Bronchial epithelial cell (primary cell): ENCODE measurements at regions not wholly inside any gene's neighbourhood (a gene's known extent, or its start where the extent isn't known, plus 50 kb on each side); places are given as distances from the start of the nearest gene placed in this dataset.
A peak's percentile ranks its signal among the peaks of the same experiment; 100 is the strongest.

Experiments
- DNase-seq: peaks from one replicate; pipeline ENCODE4 v3.0.0-alpha.2; 2010; ENCODE audit warnings: low read depth
- FAIRE-seq: peaks from 2 replicates; lab custom pipeline; 2011; peaks lifted over from hg19 to GRCh38; lab: Jason Lieb, UNC
- H3K27me3 ChIP-seq: 2 replicates; pipeline ENCODE4 v1.5.1; 2011; ENCODE audit warnings: low read length; ENCODE audit not compliant: control insufficient read depth, insufficient read depth
- H3K36me3 ChIP-seq: 2 replicates; pipeline ENCODE4 v1.5.1; 2011; ENCODE audit warnings: low read length; ENCODE audit not compliant: control insufficient read depth, insufficient read depth
- H3K4me3 ChIP-seq: 2 replicates; pipeline ENCODE4 v1.5.1; 2011; ENCODE audit warnings: mild to moderate bottlenecking, low read depth, low read length, control low read depth
- TF ChIP-seq, protein P1 (sequence below): IDR thresholded peaks from 2 replicates; pipeline ENCODE4 v1.5.1; 2011; ENCODE audit warnings: mild to moderate bottlenecking, moderate library complexity, low read length, control low read depth, inconsistent platforms; ENCODE audit not compliant: insufficient read depth, severe bottlenecking

DNA sequence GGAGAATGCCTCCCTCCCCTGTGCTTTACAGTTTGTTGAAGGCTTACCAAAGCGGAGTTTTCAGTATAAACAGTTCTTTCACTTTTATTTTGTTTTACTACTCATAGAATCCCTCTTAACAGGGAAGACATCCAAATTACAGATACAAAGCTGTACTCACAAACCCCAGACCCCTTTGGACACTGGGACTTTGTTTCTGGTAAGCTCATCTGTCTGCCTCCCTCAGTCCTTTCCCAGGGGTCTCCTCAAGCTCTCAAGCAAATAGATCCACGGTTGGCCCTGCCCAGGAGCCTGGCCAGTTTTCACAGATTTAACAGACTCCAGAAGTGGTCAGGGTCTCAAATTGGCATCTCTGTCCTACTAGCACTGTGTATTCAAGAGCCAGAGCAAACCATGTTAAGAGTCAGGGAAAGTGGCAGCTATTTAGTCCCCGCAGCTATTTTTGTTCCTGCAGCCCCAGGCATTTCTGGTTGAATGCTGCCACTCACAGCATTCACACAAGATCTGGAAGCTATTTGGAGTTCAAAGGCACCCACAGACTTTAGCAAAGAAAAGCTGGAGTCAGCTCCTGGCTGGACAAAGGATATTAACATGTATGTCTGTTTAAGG, 54.2 kb downstream of the TMEM100 start:
- Histone ChIP-seq H3K36me3 (no peaks in the 10 kb centered on the region), H3K4me3 (no peak overlapping the region), H3K27me3 (peaks cover 5% of the 10 kb centered on the region)
- DNase-seq (no peak), FAIRE-seq (peak; percentile 7)
- TF ChIP-seq, protein P1, sequence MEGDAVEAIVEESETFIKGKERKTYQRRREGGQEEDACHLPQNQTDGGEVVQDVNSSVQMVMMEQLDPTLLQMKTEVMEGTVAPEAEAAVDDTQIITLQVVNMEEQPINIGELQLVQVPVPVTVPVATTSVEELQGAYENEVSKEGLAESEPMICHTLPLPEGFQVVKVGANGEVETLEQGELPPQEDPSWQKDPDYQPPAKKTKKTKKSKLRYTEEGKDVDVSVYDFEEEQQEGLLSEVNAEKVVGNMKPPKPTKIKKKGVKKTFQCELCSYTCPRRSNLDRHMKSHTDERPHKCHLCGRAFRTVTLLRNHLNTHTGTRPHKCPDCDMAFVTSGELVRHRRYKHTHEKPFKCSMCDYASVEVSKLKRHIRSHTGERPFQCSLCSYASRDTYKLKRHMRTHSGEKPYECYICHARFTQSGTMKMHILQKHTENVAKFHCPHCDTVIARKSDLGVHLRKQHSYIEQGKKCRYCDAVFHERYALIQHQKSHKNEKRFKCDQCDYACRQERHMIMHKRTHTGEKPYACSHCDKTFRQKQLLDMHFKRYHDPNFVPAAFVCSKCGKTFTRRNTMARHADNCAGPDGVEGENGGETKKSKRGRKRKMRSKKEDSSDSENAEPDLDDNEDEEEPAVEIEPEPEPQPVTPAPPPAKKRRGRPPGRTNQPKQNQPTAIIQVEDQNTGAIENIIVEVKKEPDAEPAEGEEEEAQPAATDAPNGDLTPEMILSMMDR: no peak

DNA sequence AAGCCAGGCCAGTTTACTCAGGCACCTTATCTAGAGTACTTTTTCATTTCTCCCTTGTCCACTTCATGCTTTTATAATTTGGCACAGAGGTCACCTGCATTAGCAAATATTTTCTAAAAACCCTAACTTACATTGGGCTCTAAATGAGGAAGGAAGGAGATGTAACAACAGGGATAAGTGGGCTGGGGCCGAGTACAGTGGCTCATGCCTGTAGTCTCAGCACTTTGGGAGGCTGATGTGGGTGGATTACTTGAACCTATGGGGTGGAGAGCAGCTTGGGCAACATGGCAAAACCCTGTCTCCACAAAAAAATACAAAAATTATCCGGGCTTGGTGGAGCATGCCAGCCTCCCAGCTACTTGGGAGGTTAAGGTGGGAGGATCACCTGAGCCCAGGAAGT, 55.9 kb downstream of the TMEM100 start:
- FAIRE-seq (no peak), DNase-seq (no peak)
- Histone ChIP-seq H3K4me3 (no peak overlapping the region), H3K27me3 (peaks cover 5% of the 10 kb centered on the region), H3K36me3 (no peaks in the 10 kb centered on the region)
- TF ChIP-seq, protein P1: no peak

DNA sequence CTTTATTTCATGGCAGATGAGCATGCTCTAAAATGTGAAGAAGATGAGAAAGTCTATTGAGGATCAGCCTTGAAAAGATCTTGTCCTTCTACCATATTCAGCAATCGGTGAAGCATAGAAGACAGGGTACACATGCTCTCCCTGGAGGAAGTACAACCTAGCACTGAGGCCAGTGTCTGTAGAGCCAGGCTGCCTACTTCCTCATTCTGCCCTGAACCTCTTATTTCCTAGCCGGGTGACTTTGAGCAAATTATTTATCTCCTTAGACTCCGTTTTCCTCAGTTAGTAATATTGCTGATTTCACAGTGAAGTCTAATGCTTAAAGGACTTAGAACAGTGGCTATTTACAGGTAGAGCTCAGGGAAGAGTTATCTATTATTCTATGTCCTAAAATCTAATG, 58.4 kb downstream of the TMEM100 start:
- no peak overlapping the region for H3K4me3 ChIP-seq
- DNase-seq: no peak
- peaks cover 5% of the 10 kb centered on the region for H3K27me3 ChIP-seq
- no peaks in the 10 kb centered on the region for H3K36me3 ChIP-seq
- TF ChIP-seq, protein P1: no peak
- FAIRE-seq: no peak

DNA sequence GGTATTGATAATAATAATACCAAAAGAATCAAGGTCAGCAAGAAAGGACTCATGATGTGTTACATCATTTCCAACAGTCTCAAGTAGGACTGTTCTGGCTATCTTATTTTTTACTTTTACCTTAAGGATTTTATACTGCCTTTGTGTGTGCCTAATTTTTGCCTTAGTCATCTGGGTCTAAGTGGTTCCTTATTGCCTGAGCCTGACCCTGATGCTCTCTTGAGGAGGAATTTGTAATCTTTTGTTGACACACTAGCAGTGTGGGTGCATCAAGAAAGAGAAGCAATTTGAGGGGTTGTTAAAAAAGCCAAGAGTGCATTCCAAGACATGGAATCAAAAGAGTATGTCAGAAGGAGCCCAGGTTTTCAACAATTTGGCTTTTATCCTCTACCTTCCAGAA, 59.3 kb downstream of the TMEM100 start:
- Histone ChIP-seq H3K4me3 (no peak overlapping the region), H3K36me3 (no peaks in the 10 kb centered on the region), H3K27me3 (no peaks in the 10 kb centered on the region)
- FAIRE-seq (no peak), DNase-seq (no peak)
- TF ChIP-seq, protein P1: no peak

DNA sequence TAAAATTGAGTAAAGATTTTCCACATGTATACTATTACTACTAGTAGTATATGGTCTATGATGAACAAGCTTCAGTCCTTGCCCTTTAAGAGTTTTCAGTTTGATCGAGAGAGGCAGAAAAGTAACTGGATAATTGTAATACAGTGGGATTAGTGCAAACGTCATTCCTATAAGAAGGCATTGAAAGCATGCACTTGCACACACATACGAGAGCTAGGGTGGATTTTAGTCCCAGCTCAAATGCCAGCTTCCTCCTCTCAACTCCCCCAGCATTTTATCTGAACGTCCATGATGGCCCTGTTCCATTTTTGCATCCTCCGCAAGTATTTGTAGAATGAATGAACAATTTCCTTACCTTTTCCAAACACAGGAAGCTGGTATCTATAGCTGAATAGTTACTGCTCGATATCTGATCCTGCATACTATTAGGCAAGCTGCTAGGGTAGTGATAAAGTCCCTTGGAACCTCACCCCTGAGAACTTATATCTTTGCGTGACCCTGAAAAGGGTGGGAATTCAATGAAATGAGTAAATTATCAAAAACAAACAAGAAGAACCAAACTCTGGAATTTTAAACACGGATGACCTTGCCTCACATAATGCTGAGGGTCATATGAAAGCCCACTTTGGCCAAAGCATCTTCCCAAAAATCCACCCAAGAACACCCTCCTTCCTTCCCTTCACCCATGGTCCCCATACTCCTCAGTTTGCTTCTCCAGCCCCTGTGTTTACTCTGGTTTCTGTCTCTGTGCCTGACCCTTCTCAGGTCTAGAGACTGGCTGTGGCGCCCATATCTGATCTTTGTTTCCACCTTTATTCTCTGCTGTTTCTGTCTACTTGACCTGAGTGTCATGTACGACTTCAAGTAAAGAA, 60.5 kb downstream of the TMEM100 start:
- H3K36me3 ChIP-seq: no peaks in the 10 kb centered on the region
- no peaks in the 10 kb centered on the region for H3K27me3 ChIP-seq
- H3K4me3 ChIP-seq: no peak overlapping the region
- DNase-seq (no peak), FAIRE-seq (no peak)
- TF ChIP-seq, protein P1: no peak
